CD14-positive monocyte (primary cell): ENCODE measurements at regions not wholly inside any gene's neighbourhood (a gene's known extent, or its start where the extent isn't known, plus 50 kb on each side); places are given as distances from the start of the nearest gene placed in this dataset.

ENCODE experiments used
- DNase-seq, 3 donors: peaks; one replicate each; pipeline ENCODE4 v3.0.0-alpha.2; 2011 to 2022
- H2AFZ ChIP-seq: 2 replicates; pipeline ENCODE4 v1.6.0; 2012; ENCODE audit warnings: mild to moderate bottlenecking, low read depth, low read length, inconsistent platforms; ENCODE audit not compliant: insufficient read depth, poor library complexity, severe bottlenecking
- H3K27ac ChIP-seq, 2 donors: 1 replicate in 1 of 2; 2 replicates in 1 of 2; pipeline ENCODE4 v1.5.1; 2012 to 2013; ENCODE audit warnings: low read length in 2 of 2, control low read depth in 1 of 2, inconsistent platforms in 1 of 2, low read depth in 1 of 2, mild to moderate bottlenecking in 1 of 2
- H3K27me3 ChIP-seq, 2 donors: one replicate each; pipeline versions ENCODE4 v1.6.0 to v1.6.1; 2011 to 2013; ENCODE audit warnings: low read length in 2 of 2; ENCODE audit not compliant: control insufficient read depth in 2 of 2, insufficient read depth in 2 of 2
- H3K36me3 ChIP-seq, 2 donors: replicated peaks in 1 of 2; 1 replicate in 1 of 2; 2 replicates in 1 of 2; pipeline versions ENCODE4 v1.5.1 to v1.6.1; 2012 to 2013; ENCODE audit warnings: low read length in 2 of 2, control low read depth in 1 of 2, inconsistent platforms in 1 of 2, mild to moderate bottlenecking in 1 of 2; ENCODE audit not compliant: insufficient read depth in 2 of 2, control insufficient read depth in 1 of 2
- H3K4me1 ChIP-seq, 2 donors: 1 replicate in 1 of 2; 2 replicates in 1 of 2; pipeline versions ENCODE4 v1.5.1 to v1.6.1; 2012 to 2013; ENCODE audit warnings: low read length in 2 of 2, control low read depth in 1 of 2, inconsistent platforms in 1 of 2, mild to moderate bottlenecking in 1 of 2, moderate library complexity in 1 of 2; ENCODE audit not compliant: insufficient read depth in 2 of 2, control insufficient read depth in 1 of 2
- H3K4me2 ChIP-seq: replicated peaks from 2 replicates; pipeline ENCODE3; 2012; ENCODE audit warnings: low read length, moderate library complexity, mild to moderate bottlenecking; ENCODE audit not compliant: poor library complexity, severe bottlenecking; ENCODE audit errors: extremely low read depth
- H3K4me3 ChIP-seq, 3 experiments: fragments of 200-600 bp in 1 of 3; sonication (generic) in 1 of 3; replicated peaks in 1 of 3; 1 replicate in 2 of 3; 2 replicates in 1 of 3; pipeline ENCODE4 v1.5.1; 2011 to 2013; ENCODE audit warnings: low read length in 3 of 3, mild to moderate bottlenecking in 3 of 3, control low read depth in 2 of 3, low read depth in 2 of 3, inconsistent platforms in 1 of 3, moderate library complexity in 1 of 3
- H3K79me2 ChIP-seq: 2 replicates; pipeline ENCODE4 v1.6.0; 2012; ENCODE audit warnings: mild to moderate bottlenecking, control low read depth, inconsistent platforms, low read length, moderate library complexity; ENCODE audit not compliant: insufficient read depth
- H3K9ac ChIP-seq: 2 replicates; pipeline ENCODE4 v1.6.0; 2017; ENCODE audit warnings: low read length, mild to moderate bottlenecking; ENCODE audit not compliant: insufficient read depth, poor library complexity, severe bottlenecking
- H3K9me3 ChIP-seq, 2 donors: replicated peaks in 1 of 2; 1 replicate in 1 of 2; 2 replicates in 1 of 2; pipeline versions ENCODE4 v1.5.1 to v1.6.1; 2012 to 2013; ENCODE audit warnings: low read length in 2 of 2, control low read depth in 1 of 2; ENCODE audit not compliant: control insufficient read depth in 1 of 2, insufficient read depth in 1 of 2
- H4K20me1 ChIP-seq: 2 replicates; pipeline ENCODE4 v1.6.0; 2012; ENCODE audit warnings: mild to moderate bottlenecking, low read length, control low read depth, moderate library complexity; ENCODE audit not compliant: insufficient read depth
- H3K27ac Mint-ChIP-seq, 7 donors: one replicate each; pipeline ENCODE4 v1.8.0; 2020; ENCODE audit warnings: mild to moderate bottlenecking in 7 of 7, mixed read lengths in 7 of 7, moderate library complexity in 6 of 7, inconsistent platforms in 2 of 7
- H3K27me3 Mint-ChIP-seq, 3 donors: one replicate each; pipeline ENCODE4 v1.8.0; 2021 to 2022; ENCODE audit warnings: low read depth in 3 of 3, mild to moderate bottlenecking in 3 of 3, mixed read lengths in 3 of 3, moderate library complexity in 3 of 3, inconsistent platforms in 1 of 3
- H3K36me3 Mint-ChIP-seq, 2 donors: one replicate each; pipeline ENCODE4 v1.8.0; 2020; ENCODE audit warnings: mixed read lengths in 2 of 2, inconsistent platforms in 1 of 2, mild to moderate bottlenecking in 1 of 2
- H3K4me1 Mint-ChIP-seq: one replicate; pipeline ENCODE4 v1.8.0; 2020; ENCODE audit warnings: mild to moderate bottlenecking, mixed read lengths
- H3K4me3 Mint-ChIP-seq, 2 donors: one replicate each; pipeline ENCODE4 v1.8.0; 2020; ENCODE audit warnings: mild to moderate bottlenecking in 2 of 2, mixed read lengths in 2 of 2, moderate library complexity in 1 of 2
- H3K9me3 Mint-ChIP-seq, 7 donors: one replicate each; pipeline ENCODE4 v1.8.0; 2020 to 2022; ENCODE audit warnings: mixed read lengths in 7 of 7, mild to moderate bottlenecking in 6 of 7, moderate library complexity in 6 of 7, inconsistent platforms in 2 of 7
- CTCF ChIP-seq: fragments of 200-600 bp; IDR thresholded peaks from one replicate; pipeline ENCODE4 v1.8.0; 2022; ENCODE audit warnings: antibody characterized with exemption, mild to moderate bottlenecking
- WGBS: methylation state at CpG from one replicate; pipeline ENCODE4 v1.1.5; 2013; ENCODE audit warnings: missing lambda C conversion rate; ENCODE audit not compliant: insufficient coverage; 5-methylcytosine and 5-hydroxymethylcytosine counted together
- intact Hi-C, 2 donors: fragments of 100-400 bp; cut with micrococcal nuclease; formaldehyde crosslinking; loops; one replicate each; pipeline versions ENCODE4 v1.15.0 to v1.15.1; 2023

DNA sequence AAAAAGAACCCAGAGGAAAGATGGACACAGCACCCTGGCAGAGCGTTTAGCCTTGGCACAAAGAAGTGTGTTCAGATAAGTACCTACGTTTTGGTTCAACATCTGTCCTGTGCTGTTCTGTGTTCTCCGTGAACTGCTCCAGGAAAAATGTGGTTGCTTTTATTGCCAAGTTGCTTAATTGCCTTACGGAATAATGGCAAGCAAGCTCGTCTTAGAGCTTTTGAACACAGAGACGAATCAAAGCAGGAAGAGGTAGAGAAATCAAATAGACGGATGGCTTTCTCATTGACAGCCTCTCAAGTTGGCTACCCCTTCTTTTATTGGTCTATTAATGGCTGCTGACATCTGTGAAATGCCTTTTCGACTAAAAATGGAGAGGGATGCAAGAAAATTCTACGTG is 911.1 kb upstream of the EEF2KMT start:
- H4K20me1 ChIP-seq = no peaks in the 10 kb centered on the region
- H3K4me1 ChIP-seq = no peaks in the 10 kb centered on the region
- H3K79me2 ChIP-seq = no peaks in the 10 kb centered on the region
- no peak for DNase-seq
- H3K27me3 ChIP-seq = no peaks in the 10 kb centered on the region
- WGBS = 41% methylated on average over 7 of the region's 9 CpGs
- no peak overlapping the region for H2AFZ ChIP-seq
- H3K4me1 Mint-ChIP-seq = no peaks in the 10 kb centered on the region
- H3K4me3 ChIP-seq = no peak overlapping the region
- no peak overlapping the region for H3K4me3 Mint-ChIP-seq
- H3K27me3 Mint-ChIP-seq = peaks cover 0 to 2% (median 0%) of the 10 kb centered on the region in 3 donors
- TF ChIP-seq CTCF = no peak
- H3K4me2 ChIP-seq = no peak overlapping the region
- no peaks in the 10 kb centered on the region for H3K9me3 ChIP-seq
- no peak overlapping the region for H3K9ac ChIP-seq
- no peaks in the 10 kb centered on the region for H3K36me3 ChIP-seq
- peaks cover 0 to 3% (median 2%) of the 10 kb centered on the region in 7 donors for H3K9me3 Mint-ChIP-seq
- H3K27ac ChIP-seq = no peak overlapping the region
- H3K27ac Mint-ChIP-seq = no peak overlapping the region
- no peaks in the 10 kb centered on the region for H3K36me3 Mint-ChIP-seq
- intact Hi-C loops = no loop called here

DNA sequence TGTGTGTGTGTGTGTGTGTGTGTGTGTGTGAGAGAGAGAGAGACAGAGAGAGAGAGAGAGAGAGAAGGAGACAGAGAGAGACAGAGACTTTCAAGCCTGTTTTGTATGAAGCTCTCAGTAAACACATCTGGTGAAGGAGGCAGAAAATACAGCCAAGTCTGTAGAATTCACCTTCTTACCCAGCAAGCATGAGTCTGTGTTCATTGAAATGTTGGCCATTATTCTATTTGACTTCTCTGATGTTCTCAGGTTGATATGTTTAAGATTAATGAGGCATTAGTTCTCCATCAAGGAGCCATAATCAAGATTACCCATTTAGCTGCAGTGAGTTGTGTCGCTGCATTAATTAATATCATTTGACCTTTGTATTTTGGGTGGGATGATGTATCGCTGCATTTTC is 895.8 kb upstream of the EEF2KMT start:
- 100% methylated on average over 1 of the region's 2 CpGs for WGBS
- peaks cover 0 to 8% of the 10 kb centered on the region in 2 donors for H3K9me3 ChIP-seq
- Mint-ChIP-seq H3K36me3 (no peaks in the 10 kb centered on the region), H3K4me1 (no peaks in the 10 kb centered on the region), H3K9me3 (peaks cover 0 to 9% (median 2%) of the 10 kb centered on the region in 7 donors), H3K27ac (no peak overlapping the region), H3K27me3 (peaks cover 0 to 5% (median 1%) of the 10 kb centered on the region in 3 donors), H3K4me3 (no peak overlapping the region)
- no peak for TF ChIP-seq CTCF
- H3K4me2 ChIP-seq = no peak overlapping the region
- H3K79me2 ChIP-seq = no peaks in the 10 kb centered on the region
- no peak overlapping the region for H3K27ac ChIP-seq
- no peaks in the 10 kb centered on the region for H3K36me3 ChIP-seq
- H2AFZ ChIP-seq = no peak overlapping the region
- no peaks in the 10 kb centered on the region for H3K4me1 ChIP-seq
- H3K9ac ChIP-seq = no peak overlapping the region
- H3K4me3 ChIP-seq = no peak overlapping the region
- no peak for DNase-seq
- no peaks in the 10 kb centered on the region for H4K20me1 ChIP-seq
- H3K27me3 ChIP-seq = no peaks in the 10 kb centered on the region
- intact Hi-C loops = no loop called here
